Mesenchymal stem cell (in vitro differentiated cells and primary cell): ENCODE measurements at regions not wholly inside any gene's neighbourhood (a gene's known extent, or its start where the extent isn't known, plus 50 kb on each side); places are given as distances from the start of the nearest gene placed in this dataset.

Experiments used
- DNase-seq: peaks from one replicate; pipeline ENCODE4 v3.0.0-alpha.2; 2013
- H2AFZ ChIP-seq: one replicate; pipeline ENCODE4 v1.6.1; 2013; ENCODE audit warnings: low read depth, mild to moderate bottlenecking, control low read depth, inconsistent platforms, low read length, moderate library complexity
- H2AK5ac ChIP-seq: 2 replicates; pipeline ENCODE4 v1.6.1; 2013; ENCODE audit warnings: low read length, moderate library complexity, mild to moderate bottlenecking, inconsistent platforms; ENCODE audit not compliant: severe bottlenecking
- H2BK120ac ChIP-seq: one replicate; pipeline ENCODE4 v1.6.1; 2013; ENCODE audit warnings: low read depth, mild to moderate bottlenecking, inconsistent platforms, low read length, moderate library complexity
- H2BK12ac ChIP-seq, 2 experiments: one replicate each; pipeline ENCODE4 v1.6.1; 2013; ENCODE audit warnings: inconsistent platforms in 2 of 2, low read length in 2 of 2, mild to moderate bottlenecking in 2 of 2, moderate library complexity in 2 of 2, control low read depth in 1 of 2
- H2BK15ac ChIP-seq: one replicate; pipeline ENCODE4 v1.6.1; 2013; ENCODE audit warnings: mild to moderate bottlenecking, low read depth, inconsistent platforms; ENCODE audit not compliant: poor library complexity, severe bottlenecking
- H2BK5ac ChIP-seq: 2 replicates; pipeline ENCODE4 v1.6.1; 2013; ENCODE audit warnings: low read depth, mild to moderate bottlenecking, low read length, control low read depth, inconsistent platforms; ENCODE audit not compliant: poor library complexity, severe bottlenecking
- H3K14ac ChIP-seq, 2 experiments: one replicate each; pipeline ENCODE4 v1.6.1; 2013; ENCODE audit warnings: inconsistent platforms in 2 of 2, low read length in 2 of 2, control low read depth in 1 of 2, mild to moderate bottlenecking in 1 of 2, moderate library complexity in 1 of 2
- H3K18ac ChIP-seq, 2 experiments: one replicate each; pipeline ENCODE4 v1.6.1; 2013; ENCODE audit warnings: inconsistent platforms in 2 of 2, low read length in 2 of 2, control low read depth in 1 of 2, low read depth in 1 of 2, mild to moderate bottlenecking in 1 of 2
- H3K23ac ChIP-seq, 2 experiments: one replicate each; pipeline ENCODE4 v1.6.1; 2013; ENCODE audit warnings: inconsistent platforms in 2 of 2, low read length in 2 of 2, mild to moderate bottlenecking in 2 of 2, moderate library complexity in 2 of 2, control low read depth in 1 of 2
- H3K27ac ChIP-seq: 2 replicates; pipeline ENCODE4 v1.5.1; 2013; ENCODE audit warnings: mild to moderate bottlenecking, moderate library complexity, low read length, control low read depth, inconsistent platforms; ENCODE audit not compliant: poor library complexity, severe bottlenecking
- H3K27me3 ChIP-seq, 2 experiments: 2 replicates each; pipeline versions ENCODE4 v1.6.1 to v1.7.0; 2013; ENCODE audit warnings: low read length in 2 of 2, mild to moderate bottlenecking in 2 of 2, moderate library complexity in 2 of 2, control low read depth in 1 of 2, inconsistent platforms in 1 of 2; ENCODE audit not compliant: control insufficient read depth in 1 of 2, insufficient read depth in 1 of 2
- H3K36me3 ChIP-seq, 2 experiments: 2 replicates each; pipeline versions ENCODE4 v1.6.1 to v1.7.0; 2013; ENCODE audit warnings: low read length in 2 of 2, control low read depth in 1 of 2, inconsistent platforms in 1 of 2, low read depth in 1 of 2, mild to moderate bottlenecking in 1 of 2; ENCODE audit not compliant: insufficient read depth in 2 of 2, control insufficient read depth in 1 of 2
- H3K4ac ChIP-seq, 2 experiments: one replicate each; pipeline ENCODE4 v1.6.1; 2013; ENCODE audit warnings: inconsistent platforms in 2 of 2, low read length in 2 of 2, mild to moderate bottlenecking in 2 of 2, moderate library complexity in 2 of 2, control low read depth in 1 of 2, low read depth in 1 of 2
- H3K4me1 ChIP-seq: 2 replicates; pipeline ENCODE4 v1.6.1; 2013; ENCODE audit warnings: low read depth, low read length, control low read depth; ENCODE audit not compliant: control insufficient read depth, insufficient read depth
- H3K4me2 ChIP-seq: 2 replicates; pipeline ENCODE4 v1.6.1; 2013; ENCODE audit warnings: low read length, mild to moderate bottlenecking, inconsistent platforms; ENCODE audit not compliant: poor library complexity, severe bottlenecking
- H3K4me3 ChIP-seq, 2 experiments: 2 replicates each; pipeline versions ENCODE4 v1.5.1 to v1.7.0; 2013; ENCODE audit warnings: low read length in 2 of 2, mild to moderate bottlenecking in 2 of 2, control low read depth in 1 of 2, low read depth in 1 of 2; ENCODE audit not compliant: insufficient read depth in 1 of 2
- H3K79me1 ChIP-seq: replicated peaks from 2 replicates; pipeline ENCODE4 v1.6.1; 2013; ENCODE audit warnings: mild to moderate bottlenecking, control low read depth, low read length, inconsistent platforms; ENCODE audit not compliant: poor library complexity, severe bottlenecking
- H3K9ac ChIP-seq: 2 replicates; pipeline ENCODE4 v1.7.0; 2013; ENCODE audit warnings: mild to moderate bottlenecking, low read length, moderate library complexity
- H3K9me3 ChIP-seq: 2 replicates; pipeline ENCODE4 v1.7.0; 2013; ENCODE audit warnings: mild to moderate bottlenecking, low read length; ENCODE audit not compliant: control insufficient read depth
- H4K8ac ChIP-seq: one replicate; pipeline ENCODE4 v1.6.1; 2013; ENCODE audit warnings: inconsistent platforms, mild to moderate bottlenecking, low read length, moderate library complexity
- H4K91ac ChIP-seq: one replicate; pipeline ENCODE4 v1.6.1; 2013; ENCODE audit warnings: mild to moderate bottlenecking, low read length, inconsistent platforms
- WGBS: methylation state at CpG from one replicate; pipeline ENCODE4 v1.1.7; 2013; ENCODE audit warnings: mixed read lengths; 5-methylcytosine and 5-hydroxymethylcytosine counted together

- no peak overlapping the region for H2BK12ac ChIP-seq
- no peak overlapping the region for H3K4ac ChIP-seq
- H2AK5ac ChIP-seq, result no peak overlapping the region
- no peak overlapping the region for H4K91ac ChIP-seq
- no peak overlapping the region for H3K23ac ChIP-seq
- no peak overlapping the region for H4K8ac ChIP-seq
- H3K36me3 ChIP-seq, result no peaks in the 10 kb centered on the region
- peaks cover 4% of the 10 kb centered on the region for H3K9me3 ChIP-seq
- no peak overlapping the region for H3K27ac ChIP-seq
- no peaks in the 10 kb centered on the region for H3K79me1 ChIP-seq
- 85% methylated on average over 27 of the region's 27 CpGs for WGBS
- no peak overlapping the region for H3K4me3 ChIP-seq
- H3K9ac ChIP-seq, result no peak overlapping the region
- H2BK5ac ChIP-seq, result no peak overlapping the region
- no peak overlapping the region for H3K18ac ChIP-seq
- no peak overlapping the region for H2BK120ac ChIP-seq
- no peak for DNase-seq
- H2AFZ ChIP-seq, result no peak overlapping the region
- no peaks in the 10 kb centered on the region for H3K4me1 ChIP-seq
- no peak overlapping the region for H3K4me2 ChIP-seq
- H3K27me3 ChIP-seq, result no peaks in the 10 kb centered on the region
- H2BK15ac ChIP-seq, result no peak overlapping the region
- no peak overlapping the region for H3K14ac ChIP-seq
Measured at GRCh38 chr5:2866662-2867372, 115.3 kb upstream of the IRX2 start.

GRCh38 chr5:2865856-2866255 is 114.4 kb upstream of the IRX2 start:
- Histone ChIP-seq H4K91ac (no peak overlapping the region), H3K9ac (no peak overlapping the region), H3K23ac (no peak overlapping the region), H3K18ac (no peak overlapping the region), H2AFZ (no peak overlapping the region), H3K4me3 (no peak overlapping the region), H2AK5ac (no peak overlapping the region), H3K9me3 (peaks cover 4% of the 10 kb centered on the region), H3K4ac (no peak overlapping the region), H2BK12ac (no peak overlapping the region), H3K14ac (no peak overlapping the region), H3K4me2 (no peak overlapping the region), H2BK5ac (no peak overlapping the region), H4K8ac (no peak overlapping the region), H3K79me1 (no peaks in the 10 kb centered on the region), H3K36me3 (no peaks in the 10 kb centered on the region), H2BK120ac (no peak overlapping the region), H2BK15ac (no peak overlapping the region), H3K27ac (no peak overlapping the region), H3K27me3 (no peaks in the 10 kb centered on the region), H3K4me1 (no peaks in the 10 kb centered on the region)
- DNase-seq, result no peak
- WGBS, result 87% methylated on average over 12 of the region's 12 CpGs

DNA sequence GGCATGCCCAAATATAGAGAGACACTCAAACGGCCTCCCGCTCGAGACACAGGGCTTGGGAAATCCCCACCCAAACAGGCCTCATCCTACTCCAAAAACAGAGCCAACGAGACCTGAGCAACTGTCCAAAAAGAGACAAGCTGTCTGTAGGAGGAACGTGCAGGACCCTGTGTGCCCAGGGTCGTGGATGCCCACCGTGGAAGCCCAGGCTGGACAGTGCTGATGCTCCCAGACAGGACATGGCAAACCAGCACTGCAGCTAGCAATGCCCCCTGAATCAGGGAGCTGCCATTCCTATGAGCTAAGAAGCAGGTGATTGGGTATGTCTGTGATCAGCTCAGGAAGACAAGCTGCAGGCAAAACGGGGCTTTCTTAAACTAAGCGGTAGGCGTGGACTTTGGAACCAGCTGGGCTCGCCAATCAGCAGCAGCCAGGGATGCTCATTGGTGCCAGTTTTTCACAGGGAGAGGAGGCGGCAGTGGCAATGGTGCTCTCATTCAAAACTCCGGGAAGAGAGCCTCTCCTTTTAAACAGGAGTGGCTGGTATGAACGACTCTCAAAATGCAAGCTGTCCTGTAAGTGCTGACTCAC is 113.1 kb upstream of the IRX2 start:
- Histone ChIP-seq H2AK5ac (no peak overlapping the region), H4K8ac (no peak overlapping the region), H2BK120ac (no peak overlapping the region), H2AFZ (no peak overlapping the region), H3K9ac (no peak overlapping the region), H3K4me2 (no peak overlapping the region), H2BK15ac (no peak overlapping the region), H3K79me1 (no peaks in the 10 kb centered on the region), H3K9me3 (peaks cover 1% of the 10 kb centered on the region), H3K4ac (no peak overlapping the region), H3K36me3 (no peaks in the 10 kb centered on the region), H3K27ac (no peak overlapping the region), H3K14ac (no peak overlapping the region), H3K18ac (no peak overlapping the region), H3K23ac (no peak overlapping the region), H4K91ac (peak overlapping the region; percentile 2), H3K4me3 (no peak overlapping the region), H3K27me3 (no peaks in the 10 kb centered on the region), H2BK12ac (no peak overlapping the region), H3K4me1 (no peaks in the 10 kb centered on the region), H2BK5ac (no peak overlapping the region)
- 73% methylated on average over 13 of the region's 14 CpGs for WGBS
- DNase-seq, result no peak

DNA sequence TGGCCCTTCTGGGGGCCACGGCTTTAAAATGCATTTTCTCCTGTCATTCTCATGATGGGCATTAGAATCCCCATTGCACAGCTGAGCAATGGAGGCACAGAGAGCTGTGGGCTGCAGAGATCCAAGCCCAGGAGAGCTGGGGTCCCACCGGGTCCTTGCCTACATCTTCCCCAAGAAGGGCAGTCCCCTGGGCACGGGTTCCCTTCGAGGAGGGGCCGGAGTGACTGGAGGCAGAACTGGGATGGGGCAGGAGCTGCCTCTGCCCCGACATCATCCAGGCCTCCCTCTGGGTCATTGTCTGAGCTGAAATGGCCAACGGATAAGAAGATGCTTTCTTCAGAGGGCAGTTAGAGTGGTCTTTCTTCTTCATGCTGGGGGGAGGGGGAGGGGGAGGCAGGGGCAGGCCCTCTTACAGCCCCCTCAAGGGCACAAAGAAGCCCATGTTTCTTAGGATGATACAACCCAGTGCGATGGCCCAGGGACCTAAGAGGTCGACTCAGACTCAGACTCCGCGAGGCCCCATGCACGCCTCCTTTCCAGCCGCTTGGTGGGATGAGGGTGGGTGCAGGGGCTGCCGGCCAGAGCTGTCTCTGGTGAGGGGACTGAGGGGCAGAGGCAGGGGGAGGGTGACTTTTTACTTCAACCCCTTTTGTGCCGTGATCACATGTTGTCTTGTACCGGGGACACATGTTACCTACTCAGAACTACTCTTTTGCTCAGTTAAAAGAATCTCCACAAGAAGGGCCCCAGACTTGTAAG is 112.4 kb upstream of the IRX2 start:
- H3K23ac ChIP-seq, result no peak overlapping the region
- 78% methylated on average over 14 of the region's 16 CpGs for WGBS

More for the DNA sequence above, 112.4 kb upstream of the IRX2 start:
- DNase-seq, result no peak
- H2BK12ac ChIP-seq, result no peak overlapping the region
- no peak overlapping the region for H4K91ac ChIP-seq
- H4K8ac ChIP-seq, result no peak overlapping the region
- H3K4me2 ChIP-seq, result no peak overlapping the region
- no peak overlapping the region for H3K27ac ChIP-seq
- H3K9ac ChIP-seq, result no peak overlapping the region
- no peaks in the 10 kb centered on the region for H3K36me3 ChIP-seq
- H2AFZ ChIP-seq, result no peak overlapping the region
- no peaks in the 10 kb centered on the region for H3K79me1 ChIP-seq
- H3K4ac ChIP-seq, result no peak overlapping the region
- H3K18ac ChIP-seq, result no peak overlapping the region
- H3K14ac ChIP-seq, result no peak overlapping the region
- no peak overlapping the region for H2BK15ac ChIP-seq
- H3K4me3 ChIP-seq, result no peak overlapping the region
- H2BK120ac ChIP-seq, result no peak overlapping the region
- no peaks in the 10 kb centered on the region for H3K27me3 ChIP-seq
- no peaks in the 10 kb centered on the region for H3K9me3 ChIP-seq
- no peaks in the 10 kb centered on the region for H3K4me1 ChIP-seq
- no peak overlapping the region for H2BK5ac ChIP-seq
- H2AK5ac ChIP-seq, result no peak overlapping the region
